Fibroblast of the aortic adventitia (primary cell): ENCODE measurements at regions not wholly inside any gene's neighbourhood (a gene's known extent, or its start where the extent isn't known, plus 50 kb on each side); places are given as distances from the start of the nearest gene placed in this dataset.

ENCODE experiments used
- DNase-seq: peaks from one replicate; pipeline ENCODE4 v3.0.0-alpha.2; 2010; ENCODE audit warnings: low read depth
- H3K4me3 ChIP-seq: 2 replicates; pipeline ENCODE4 v1.5.1; 2011; ENCODE audit warnings: low read depth, mild to moderate bottlenecking, control low read depth, low read length, moderate library complexity
- CTCF ChIP-seq: IDR thresholded peaks from 2 replicates; pipeline ENCODE4 v1.5.1; 2011; ENCODE audit warnings: mild to moderate bottlenecking, low read length, control low read depth, inconsistent platforms; ENCODE audit not compliant: insufficient read depth

DNA sequence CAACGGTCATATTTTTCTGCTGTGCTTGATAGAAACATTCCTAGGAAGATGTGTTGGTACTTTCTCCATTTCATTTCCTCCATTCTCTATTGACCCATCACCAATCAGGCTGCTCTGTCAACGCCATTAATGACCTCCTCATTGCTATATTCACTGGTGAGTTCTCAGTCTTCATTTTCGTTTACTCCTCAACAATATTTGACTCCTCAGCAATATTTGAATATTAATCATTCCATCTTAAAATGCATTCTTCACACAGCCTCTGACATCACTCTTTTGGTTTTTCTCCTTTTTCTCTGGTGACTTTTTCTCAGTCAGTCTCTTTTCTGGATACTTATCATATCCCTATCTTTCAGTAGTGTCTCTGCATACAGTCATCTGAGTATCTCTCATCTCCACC lies 323.5 kb upstream of the CRIM1 start:
- no peak for DNase-seq
- H3K4me3 ChIP-seq: no peak overlapping the region
- no peak for TF ChIP-seq CTCF

- no peak for DNase-seq
- TF ChIP-seq CTCF: no peak
- no peak overlapping the region for H3K4me3 ChIP-seq
Measured at GRCh38 chr2:36031471-36031870, 324.1 kb upstream of the CRIM1 start.

- no peak for TF ChIP-seq CTCF
- DNase-seq: no peak
- H3K4me3 ChIP-seq: no peak overlapping the region
Measured at GRCh38 chr2:36027616-36028015, 328.0 kb upstream of the CRIM1 start.

DNA sequence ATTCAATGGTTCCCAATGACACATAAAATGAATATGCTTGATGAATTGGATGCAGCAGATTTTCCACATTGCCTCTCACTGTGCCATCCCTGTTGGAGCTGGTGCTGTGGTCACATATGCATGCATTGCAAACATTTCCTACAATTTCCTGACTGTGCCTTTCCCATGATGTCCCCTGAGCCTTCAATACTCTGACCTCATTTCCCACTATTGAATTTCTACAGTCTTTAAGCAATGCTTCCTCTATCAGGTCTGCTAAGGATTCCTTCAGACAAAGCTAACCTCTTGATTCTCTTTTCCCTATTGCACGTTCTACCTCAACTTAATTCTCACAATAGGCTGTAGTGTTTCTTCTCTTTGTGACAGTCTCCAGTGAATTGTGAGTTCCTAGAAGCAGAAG lies 342.5 kb upstream of the CRIM1 start:
- DNase-seq: no peak
- H3K4me3 ChIP-seq: no peak overlapping the region
- no peak for TF ChIP-seq CTCF

DNA sequence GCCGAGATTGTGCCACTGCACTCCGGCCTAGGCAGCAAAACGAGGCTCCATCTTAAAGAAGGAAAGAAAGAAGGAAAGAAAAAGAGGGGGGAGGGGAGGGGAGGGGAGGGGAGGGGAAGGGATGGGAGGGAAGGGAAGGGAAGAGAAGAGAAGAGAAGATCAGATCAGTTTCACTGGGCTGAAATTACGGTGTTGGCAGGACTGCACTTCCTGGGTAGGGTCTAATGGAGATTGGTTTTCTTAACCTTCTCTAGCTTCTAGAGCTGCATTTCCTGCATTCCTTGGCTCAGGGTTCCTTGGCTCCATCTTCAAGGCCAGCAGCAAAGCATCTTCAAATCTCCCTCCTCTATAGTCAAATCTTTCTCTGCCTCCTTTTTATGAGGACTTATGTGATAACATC lies 349.1 kb upstream of the CRIM1 start:
- DNase-seq: no peak
- no peak for TF ChIP-seq CTCF
- no peak overlapping the region for H3K4me3 ChIP-seq

DNA sequence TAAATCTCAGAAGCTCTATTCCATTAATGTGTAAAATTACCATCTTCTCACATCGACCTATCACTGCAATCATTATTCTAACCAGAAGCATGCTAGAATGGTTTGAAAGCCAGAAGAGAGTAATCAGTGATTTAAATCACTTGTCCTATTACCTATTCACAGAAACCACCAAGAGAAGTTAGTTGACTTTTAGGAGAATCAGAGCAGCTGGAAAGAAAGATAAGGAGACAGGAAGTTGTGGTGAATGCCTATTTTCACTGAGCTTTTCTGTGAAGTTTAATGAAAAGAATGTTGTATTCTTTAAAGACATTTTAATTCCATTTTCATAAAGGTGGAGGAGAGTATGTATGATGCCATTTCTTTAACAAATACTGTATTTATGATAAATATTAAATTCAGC lies 352.6 kb upstream of the CRIM1 start:
- DNase-seq: no peak
- TF ChIP-seq CTCF: no peak
- H3K4me3 ChIP-seq: no peak overlapping the region

DNA sequence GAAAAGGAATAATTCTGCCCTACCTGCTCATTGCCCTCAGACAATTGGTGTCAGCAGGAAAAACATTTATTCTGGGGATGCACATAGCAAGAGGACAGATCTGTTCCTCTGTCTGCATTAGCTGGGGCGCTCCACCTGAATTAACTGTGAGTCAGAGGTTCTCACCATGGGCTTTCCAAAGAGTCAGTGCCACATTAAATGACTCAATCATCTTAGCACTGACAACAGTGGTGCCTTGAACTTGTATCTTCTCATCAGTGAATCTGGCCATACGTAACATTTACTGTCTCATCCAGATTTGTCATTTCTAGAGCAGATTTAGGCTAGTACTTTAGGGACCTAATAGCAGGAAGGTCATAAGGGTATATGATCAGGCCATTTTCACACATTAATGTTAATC lies 358.1 kb upstream of the CRIM1 start:
- no peak for TF ChIP-seq CTCF
- no peak overlapping the region for H3K4me3 ChIP-seq
- DNase-seq: no peak
